ENCODE measurements at regions not wholly inside any gene's neighbourhood (a gene's known extent, or its start where the extent isn't known, plus 50 kb on each side); places are given as distances from the start of the nearest gene placed in this dataset.
"Not testable (repeated sequence)": the region's sequence is repeated elsewhere in the genome, so short reads cannot be mapped to it uniquely, and the experiment has no call there.

DNA sequence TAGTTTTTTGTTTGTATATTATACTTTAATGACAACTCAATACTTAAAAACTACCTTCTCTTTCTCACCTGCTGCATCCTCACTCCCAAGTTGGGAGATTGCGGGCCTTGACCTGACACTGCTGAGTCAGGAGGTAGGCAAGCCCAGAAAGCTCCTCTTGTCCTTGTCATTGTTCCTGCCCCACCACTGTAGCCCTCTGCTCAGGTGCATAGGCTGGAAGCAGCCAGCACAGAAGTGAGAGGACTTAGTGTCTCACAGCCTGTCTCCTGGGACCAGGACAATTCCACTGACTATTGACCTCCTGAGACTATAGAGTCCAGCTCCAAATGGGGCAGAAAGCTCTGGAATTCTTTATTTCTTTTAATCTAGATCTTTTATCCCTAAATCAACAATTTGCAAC is 123.5 kb upstream of the NDP start:
- no peak for DNase-seq

DNA sequence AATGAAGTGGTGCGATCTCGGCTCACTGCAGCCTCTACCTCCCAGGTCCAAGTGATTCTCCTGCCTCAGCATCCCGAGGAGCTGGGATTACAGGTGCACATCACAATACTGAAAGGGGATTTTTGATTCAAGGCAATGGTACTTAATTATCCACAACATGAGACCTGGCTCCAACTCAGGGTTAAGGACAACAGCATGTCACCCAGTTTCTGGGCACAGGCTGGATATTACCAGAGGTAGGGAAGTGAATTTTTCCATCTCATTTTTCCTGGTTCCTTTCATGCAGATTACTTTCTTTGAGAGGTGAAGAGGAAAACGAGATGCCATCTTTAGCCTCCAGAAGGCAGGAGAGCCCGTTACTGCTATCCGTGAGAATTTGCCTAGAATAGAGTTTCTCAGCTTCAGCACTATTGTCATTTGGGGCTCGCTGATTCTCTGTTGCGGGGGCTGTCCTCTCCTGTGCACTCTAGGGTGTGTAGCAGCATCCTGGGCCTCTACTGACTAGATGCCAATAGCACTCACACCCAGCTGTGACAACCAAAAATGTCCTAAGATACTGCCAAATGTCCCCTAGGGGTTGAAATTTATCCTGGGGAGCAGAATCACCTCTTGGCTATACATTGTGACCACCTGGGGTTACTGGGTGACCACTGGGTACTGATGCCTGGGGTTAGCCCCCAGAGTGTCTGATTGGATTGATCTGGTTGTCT is 121.8 kb upstream of the NDP start:
- DNase-seq = no peak

DNA sequence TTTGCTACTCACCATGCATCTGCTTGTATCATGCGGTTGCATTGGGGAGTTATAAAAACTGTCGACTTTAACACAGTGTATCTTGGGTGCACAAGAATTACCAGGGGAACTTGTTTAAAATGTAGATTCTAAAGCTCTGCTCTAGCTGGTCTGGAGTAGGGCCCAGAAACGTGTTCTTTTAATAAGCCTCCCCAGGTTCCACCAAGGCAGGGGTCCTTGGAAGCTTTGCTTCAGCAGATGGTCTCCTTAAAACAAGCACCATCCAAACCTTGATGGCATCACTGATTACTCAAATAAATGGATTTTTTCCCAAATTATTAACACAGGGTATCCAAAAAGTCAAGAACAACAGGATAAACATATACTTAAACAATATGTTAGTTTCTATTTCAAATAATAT is 120.2 kb upstream of the NDP start:
- DNase-seq = no peak

DNA sequence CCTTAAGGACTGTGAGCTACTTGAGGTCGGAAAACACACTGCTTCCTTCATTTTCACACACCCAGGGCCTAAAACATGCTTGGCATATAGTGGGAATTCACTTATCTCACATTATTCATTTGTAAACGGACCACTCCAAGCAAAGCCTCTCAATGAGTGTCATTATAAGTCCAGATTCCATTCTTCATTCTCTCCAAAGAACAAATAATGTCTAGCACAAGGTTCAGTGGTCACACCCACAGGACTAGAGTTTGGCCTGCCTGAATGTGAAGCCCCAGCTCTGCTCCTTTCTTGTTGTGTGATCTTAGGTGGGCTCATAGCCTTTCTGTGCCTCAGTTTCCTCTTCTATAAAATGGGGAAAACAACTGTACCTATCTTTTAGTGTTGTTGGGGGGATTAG is 119.6 kb upstream of the NDP start:
- DNase-seq = no peak

DNA sequence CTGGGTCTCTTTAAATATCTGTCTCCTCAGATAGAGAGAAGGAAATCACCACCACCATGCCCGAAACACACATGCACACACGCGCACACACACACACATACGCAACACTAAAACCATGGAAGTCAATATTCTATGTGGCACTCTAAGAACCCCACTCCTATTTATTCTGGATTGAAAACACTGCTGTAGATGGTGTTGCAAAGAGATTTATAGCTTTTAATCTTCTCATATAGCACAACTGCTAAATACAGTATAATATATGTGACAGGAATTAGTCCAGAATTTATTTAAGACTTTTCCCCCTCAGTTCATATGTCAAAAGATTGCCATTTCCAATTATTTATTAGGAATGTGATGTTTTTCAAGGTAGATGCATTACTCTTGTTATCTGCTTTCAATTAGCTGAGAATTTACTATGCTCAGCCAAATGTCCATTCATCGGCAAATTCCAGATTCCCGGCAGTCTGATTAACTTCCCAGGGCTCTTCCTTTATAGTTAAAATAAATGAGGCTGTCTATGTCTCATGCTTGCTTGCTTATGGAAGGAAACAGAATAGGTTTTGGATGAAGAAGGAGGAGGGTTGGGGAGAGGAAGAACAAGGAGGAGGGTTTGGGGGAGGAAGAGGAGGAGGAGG is 115.4 kb upstream of the NDP start:
- peak; percentile 73 for DNase-seq

DNA sequence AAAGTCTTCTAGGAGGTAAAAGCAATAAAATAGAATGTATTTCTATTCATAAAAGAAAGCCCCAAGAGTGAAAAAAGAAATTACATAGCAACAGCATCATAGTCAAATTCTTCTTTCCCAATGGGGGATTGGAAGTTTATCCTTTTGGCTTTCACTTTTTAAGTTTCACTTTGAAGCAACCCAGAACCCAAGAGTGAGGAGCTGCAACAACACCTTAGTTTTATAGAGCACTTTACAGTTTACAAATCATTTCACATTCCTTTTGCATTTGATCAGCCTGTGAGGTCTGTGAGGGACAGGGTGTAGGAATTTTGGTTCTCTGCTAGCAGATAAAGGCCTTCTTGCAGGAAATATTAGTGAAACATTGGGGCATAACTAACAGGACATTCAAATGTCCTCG is 112.0 kb upstream of the NDP start:
- peak; percentile 21 for DNase-seq

DNA sequence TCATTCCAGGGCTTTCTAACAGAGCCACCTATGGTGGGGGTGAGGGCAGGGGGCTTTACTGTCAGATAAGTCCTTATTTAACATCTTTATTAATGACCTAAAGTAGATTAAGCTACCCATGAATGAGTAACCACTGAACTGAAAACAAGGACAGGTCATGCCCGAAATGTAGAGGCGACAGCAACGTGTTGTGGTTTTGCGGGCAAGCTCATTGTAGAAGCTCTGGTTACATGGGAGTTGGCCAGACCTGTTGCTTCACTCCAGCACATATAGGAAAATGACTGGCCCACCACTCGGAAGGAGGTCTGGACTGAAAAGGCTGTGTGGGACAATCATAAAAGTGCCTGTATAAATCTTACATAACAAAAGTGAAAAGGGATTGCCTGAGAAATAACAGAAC is 109.6 kb upstream of the NDP start:
- DNase-seq = no peak

DNA sequence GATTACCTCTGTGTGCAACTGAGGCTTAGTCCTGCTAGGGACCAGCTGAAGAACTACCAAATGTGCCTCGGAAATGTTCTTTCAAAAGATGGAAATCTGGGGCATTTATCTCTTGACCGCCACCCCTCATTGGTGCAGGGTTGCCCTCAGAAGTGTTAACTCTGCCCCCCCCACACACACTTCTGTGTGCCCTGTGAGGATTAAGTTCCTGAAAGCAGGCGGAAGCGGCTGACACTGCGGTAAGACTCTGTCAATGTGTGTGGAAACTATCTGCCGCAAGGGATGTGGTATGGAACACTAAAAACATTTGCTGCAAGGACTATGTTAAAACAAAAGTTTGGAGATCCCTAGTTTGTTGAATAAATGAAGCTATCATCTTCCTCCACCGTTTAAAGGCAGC is 106.9 kb upstream of the NDP start:
- DNase-seq = no peak

DNA sequence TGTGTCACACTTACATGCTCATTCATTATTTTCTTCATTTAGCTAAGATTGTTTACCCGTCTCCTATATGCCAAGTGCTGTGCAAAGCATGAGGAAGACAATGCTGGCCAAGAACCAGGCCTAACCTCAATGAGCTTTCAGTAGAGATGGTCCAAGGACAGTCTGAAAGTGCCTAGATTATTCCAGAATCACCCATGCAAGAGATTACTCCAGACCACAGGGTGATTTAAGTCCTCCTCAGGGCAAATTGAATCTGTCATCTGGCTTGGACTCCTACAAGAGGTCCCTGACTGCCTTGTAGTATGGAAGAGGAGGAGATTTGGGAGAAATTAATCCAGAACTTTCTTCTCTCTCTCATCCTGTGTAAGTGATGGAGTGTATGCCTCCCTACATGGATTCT is 99.4 kb upstream of the NDP start:
- DNase-seq = no peak

DNA sequence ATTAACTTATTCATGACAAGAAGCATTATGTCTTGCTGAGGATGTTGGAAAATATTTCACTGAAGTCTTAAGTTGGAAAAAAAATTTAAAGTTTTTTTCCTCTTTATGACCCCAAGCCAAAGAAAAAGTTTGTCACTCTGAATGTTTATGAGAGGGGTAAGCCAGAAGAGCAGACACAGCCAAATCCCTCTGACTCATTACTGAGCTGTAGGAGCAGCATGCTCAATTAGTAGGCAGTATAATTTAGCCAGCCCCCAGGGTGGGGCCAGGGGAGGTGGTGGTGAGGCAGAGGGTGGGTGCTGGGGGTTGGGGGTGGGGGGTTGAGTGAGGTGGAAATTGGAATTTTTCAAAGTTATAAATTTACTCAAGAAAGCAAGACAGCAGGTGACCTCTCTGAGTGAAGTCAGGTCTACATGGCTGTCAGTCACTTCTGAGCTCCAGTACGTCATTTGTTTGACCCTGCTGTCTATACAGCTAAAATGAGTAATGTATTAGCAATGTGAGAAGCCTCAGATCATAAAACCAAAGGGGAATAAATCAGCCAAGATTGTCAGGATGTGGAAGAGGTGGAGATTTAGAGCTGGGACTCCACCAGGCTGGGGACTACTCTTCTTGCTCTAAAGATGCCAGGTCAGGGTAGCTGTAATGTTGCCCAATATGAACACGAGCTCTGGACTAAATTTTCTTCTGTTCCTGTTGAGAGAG is 98.8 kb upstream of the NDP start:
- peak; percentile 92 for DNase-seq

DNA sequence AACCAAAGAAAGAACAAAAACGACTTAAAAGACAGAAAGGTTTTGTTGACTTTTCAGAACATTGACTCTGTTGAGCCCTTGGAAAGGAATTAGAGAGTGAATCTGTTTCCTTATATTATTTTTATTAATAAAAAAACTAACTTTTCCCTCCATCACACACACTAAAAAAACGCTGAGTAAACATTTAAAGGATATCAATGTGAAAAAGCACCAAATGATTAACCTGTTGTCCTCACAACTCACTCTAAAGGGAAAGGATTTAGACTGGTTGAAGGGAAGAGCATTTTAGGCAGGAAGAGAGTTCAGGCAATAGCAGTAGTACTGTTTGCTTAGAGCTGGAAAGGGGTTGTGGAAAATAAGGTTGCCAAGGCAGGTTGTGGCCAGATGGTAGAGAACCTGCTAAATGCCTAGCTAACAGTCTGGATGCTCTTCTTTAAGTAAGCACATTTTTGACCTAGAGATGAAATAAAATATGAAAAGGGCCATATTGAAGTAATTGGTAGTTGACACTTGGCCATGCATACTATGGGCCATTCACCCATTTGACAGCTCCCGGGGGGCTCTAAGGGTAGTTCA is 98.0 kb upstream of the NDP start:
- peak; percentile 5 for DNase-seq

DNA sequence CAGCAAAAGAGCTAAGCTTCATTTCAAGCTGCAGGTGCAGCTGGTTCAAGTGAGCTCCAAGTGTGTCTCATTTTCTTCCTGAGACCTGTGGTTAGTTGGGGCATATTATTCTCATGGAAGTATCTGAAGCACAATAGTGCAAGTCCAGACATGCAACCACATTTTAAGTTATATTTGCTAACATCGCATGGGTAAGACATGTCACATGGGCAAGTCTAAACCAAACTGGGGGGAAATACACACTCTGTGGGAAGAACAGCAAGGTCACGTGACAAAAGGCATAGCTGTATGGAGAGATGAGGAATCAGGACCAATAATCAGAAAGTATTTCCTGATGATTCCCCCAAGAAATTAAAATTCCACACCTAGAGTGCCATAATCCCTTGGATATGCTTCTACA is 94.9 kb upstream of the NDP start:
- no peak for DNase-seq

DNA sequence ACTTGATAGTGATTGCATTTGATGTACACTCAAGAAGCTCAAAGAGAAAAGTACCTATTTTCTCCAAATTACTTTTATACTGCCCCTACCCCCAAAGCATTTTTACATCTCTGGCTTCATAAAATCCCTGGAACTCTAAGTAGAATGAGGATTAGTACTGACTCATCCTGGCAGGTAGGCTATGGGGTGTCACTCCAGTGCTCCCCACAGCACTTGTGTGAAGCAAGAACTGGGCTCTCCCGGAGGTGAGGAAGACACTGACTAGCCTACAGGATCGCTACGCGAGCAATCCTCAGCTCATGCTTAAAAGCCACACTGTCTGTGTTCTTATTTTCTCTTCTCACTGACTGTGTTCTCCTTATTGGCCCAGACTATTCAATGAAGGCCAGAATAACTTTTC is 90.4 kb upstream of the NDP start:
- DNase-seq = no peak

DNA sequence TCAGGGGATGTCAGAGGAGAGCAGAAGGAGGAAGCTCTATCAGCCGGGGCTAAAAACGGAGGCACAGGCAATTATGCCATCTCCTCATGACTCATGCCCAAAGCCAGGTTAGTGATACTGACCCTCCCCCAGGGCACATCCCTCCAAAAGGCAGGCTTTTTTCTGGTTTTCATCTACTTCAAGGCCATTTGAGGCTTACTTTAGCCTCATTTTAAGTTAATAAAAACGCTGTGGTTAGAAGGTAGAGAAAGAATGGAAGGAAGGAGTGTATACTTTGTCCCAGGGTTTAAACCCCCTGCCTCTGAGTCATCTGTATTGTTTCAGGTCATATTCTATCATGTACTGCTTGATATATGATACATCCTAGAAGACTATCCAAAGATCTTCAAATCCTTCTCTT is 89.7 kb upstream of the NDP start:
- DNase-seq = peak; percentile 0

DNA sequence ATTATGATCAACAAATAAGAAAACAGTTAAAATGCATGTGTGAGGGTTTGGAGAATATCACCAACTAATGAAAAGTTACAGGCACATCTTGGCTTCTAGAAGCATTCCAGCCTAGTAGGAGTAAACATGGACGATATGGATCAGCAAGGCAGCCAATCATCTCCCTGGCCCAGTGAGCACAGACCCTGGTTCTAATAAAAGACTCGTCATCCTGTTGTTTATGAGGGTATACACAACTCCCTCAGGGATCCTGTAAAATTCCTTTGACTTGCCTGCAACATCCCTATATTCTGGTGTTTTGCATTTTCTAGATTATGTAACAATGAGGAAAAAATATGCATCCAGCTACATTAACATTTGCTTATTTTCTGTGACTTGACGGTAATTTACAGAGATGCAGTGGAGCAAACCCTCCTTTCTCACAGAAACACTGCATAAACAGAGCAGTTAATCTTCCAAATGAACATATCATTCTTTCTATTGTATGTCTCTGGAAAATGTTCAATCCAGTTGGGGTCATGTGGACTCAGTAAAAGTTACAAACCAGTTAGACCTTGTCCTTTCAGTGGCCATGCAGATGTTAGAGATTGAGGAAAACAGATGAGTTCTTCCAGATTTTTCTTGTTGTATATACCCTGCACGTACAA is 88.9 kb upstream of the NDP start:
- DNase-seq = peak; percentile 52

DNA sequence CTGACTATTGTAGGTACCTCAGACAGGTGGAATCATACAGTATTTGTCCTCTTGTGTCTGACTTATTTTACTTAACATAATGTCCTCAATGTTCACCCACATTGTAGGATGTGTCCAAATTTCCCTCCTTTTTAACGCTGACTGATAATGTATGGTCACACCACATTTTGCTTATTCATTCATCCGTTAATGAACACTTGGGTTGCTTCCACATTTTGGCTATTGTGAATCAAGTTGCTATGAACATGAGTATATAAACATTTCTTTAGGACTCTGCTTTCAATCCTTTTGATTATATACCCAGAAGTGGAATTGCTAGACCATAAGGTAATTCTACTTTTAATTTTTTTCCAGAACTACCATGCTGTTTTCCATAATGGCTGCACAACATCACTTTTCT is 87.0 kb upstream of the NDP start:
- no peak for DNase-seq

DNA sequence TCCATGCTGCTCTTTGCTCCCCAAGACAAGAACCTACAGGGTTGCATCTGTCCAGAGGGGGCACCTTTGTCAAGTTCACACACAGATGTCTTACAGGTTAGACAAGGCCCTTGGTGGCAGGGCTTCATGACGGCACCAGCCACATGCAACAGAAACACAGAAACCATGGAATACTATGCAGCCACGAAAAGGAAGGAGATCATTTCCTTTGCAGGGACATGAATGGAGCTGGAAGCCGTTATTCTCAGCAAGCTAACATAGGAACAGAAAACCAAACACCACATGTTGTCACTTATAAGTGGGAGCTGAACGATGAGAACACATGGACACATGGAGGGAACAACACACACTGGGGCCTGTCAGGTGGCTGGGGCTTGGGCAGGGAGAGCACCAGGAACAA is 85.1 kb upstream of the NDP start:
- no peak for DNase-seq

DNA sequence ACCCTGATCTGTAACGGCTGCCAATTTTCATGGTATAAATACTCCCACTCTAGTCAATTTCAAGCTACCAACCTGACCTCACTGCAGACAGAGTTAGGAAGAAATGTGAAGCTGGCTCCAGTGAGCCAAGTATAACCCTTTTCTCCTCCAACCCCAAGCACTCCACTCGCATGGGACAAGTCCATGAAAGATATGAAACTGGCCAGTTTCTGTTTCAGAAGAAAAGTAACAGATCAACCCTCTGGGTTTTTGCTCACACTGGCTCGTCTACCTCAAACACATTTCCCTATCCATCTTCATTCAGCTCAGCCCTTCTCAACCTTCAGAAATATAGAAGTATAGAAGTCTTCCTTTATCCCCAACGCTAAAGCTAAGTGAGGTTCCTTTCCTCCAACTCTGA is 82.4 kb upstream of the NDP start:
- DNase-seq = no peak

DNA sequence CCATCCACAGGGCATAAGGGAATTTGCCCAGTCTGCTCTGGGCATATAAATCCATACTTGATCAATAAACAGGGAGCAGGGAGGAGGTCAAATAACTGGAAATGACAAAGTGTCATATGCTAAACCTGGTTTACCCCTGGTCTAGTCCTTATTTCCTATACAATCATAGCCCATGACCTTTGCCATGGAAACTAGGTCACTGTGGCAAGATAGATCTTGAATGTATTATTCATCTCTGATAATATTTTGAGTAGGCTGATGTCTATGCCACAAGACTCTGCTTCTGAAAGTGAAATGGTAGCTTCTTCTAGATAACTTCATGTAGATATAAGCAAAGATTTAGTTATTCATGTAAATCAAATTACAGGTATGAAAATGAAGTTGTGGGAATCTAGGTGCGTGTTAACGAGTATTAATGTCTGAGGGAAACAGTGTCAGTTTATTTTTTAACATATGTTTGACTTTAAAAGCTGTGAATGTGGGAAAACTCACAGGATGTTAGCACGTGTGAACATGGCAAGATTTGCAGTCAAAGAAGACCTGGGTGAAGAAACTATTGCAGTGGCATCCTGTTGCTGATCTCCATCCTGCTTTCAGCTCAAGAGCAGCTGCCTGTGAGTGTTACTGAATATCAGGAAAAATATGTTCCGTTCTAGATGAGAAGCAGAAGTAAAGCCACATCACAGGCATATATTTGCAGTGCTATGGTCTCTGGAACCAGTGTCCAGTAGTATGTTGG is 81.8 kb upstream of the NDP start:
- no peak for DNase-seq

DNA sequence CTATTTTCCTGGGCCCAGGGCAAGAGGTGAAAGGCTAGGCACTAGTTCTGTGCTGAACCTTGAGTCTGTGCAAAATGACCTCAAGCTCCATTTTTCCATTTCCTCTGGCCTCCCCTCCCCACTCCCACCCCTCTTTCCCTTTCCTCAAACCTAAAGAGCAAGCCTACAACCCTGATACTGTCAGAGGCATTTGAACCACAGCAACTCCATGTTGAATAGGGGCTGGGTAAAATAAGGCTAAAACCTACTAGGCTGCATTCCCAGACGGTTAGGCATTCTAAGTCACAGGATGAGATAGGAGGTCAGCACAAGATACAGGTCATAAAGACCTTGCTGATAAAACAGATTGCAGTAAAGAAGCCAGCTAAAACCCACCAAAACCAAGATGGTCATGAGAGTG is 71.9 kb upstream of the NDP start:
- DNase-seq = not testable (repeated sequence)

DNA sequence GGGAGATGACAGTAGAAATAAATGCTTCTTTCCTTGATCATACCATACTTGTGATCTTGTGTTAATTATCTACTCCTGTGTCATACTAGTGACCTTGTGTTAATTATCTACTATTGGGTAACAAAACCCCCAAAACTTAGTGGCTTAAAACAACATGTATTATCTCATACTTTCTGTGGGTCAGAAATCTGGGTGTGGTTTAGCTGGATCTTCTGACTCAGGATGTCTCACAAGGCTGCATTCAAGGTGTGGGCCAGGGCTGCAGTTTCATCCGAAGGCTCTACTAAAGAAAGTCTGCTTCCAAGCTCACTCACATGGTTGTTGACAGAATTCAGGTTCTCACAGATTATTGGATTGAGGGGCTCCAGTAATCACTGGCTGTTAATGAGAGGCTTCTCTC is 70.3 kb upstream of the NDP start:
- DNase-seq = no peak

DNA sequence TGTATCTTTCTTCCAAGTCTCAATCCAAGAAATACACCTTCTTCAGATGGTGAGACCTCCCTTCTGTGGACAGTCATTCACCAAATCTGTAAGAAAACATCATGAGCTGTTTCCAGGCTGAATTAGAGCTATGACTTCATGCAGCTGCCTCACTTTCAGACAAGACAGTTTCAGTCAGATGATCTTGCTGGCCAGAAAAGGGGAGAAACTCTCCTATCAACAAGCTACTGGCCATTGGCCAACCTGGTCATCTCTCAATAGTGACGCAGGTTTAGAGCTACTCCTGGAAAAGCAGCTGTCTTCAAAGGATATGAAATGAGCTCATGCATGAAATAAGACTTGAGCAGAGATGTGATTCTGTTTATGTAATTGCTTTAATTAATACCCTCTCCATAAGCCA is 69.6 kb upstream of the NDP start:
- DNase-seq = no peak

DNA sequence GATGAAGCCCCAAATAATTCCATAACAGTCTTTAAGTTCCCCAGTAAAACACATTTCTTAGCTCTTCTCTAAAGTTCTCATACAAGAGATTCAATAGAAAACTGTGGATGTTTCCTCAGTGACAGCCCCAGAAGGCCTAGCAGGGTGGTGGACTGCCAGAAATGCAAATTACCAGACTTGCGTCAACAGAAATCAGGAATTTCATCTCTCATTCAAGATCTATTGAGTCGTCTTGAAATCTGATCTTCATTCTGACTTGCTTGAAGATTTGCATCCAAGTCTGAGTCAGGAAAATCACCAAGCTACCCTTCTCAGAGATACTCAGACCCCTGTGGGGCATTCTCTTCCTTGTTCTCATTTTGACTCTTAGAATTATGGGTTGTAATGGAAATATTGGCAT is 68.9 kb upstream of the NDP start:
- peak; percentile 32 for DNase-seq

Data from fibroblast of skin of right quadriceps (primary cell).